GM12878 (cell line): ENCODE measurements at regions not wholly inside any gene's neighbourhood (a gene's known extent, or its start where the extent isn't known, plus 50 kb on each side); places are given as distances from the start of the nearest gene placed in this dataset.

Source experiments
- ATAC-seq: fragments of 200-7000 bp; cut with Tn5 transposase; 3 replicates; pipeline ENCODE4 v1.9.1; 2020; ENCODE audit warnings: mild to moderate bottlenecking, moderate library complexity
- BruUV-seq: library from RNA; stranded (reverse); fragments of 400-500 nt; replicated peaks from 2 replicates; lab custom pipeline; 2021; lab: Mats Ljungman, UMichigan
- CTCF ChIA-PET: fragments of 300-600 bp; sonication (Branson Sonifier 250); formaldehyde crosslinking; extraction: SDS; loops from one replicate; lab custom pipeline; 2021; ENCODE audit warnings: inconsistent platforms; lab: Yijun Ruan, JAX
- POLR2A ChIA-PET: fragments of 350-600 bp; formaldehyde crosslinking; extraction: SDS; loops from one replicate; lab custom pipeline; 2021; ENCODE audit warnings: inconsistent platforms; lab: Charles Lee
- RAD21 ChIA-PET: fragments of 300-600 bp; sonication (Branson Sonifier 250); formaldehyde crosslinking; loops from one replicate; lab custom pipeline; 2023; ENCODE audit warnings: antibody characterized with exemption; ENCODE audit not compliant: unreplicated experiment; lab: Charles Lee
- SMC1A ChIA-PET: fragments of 300-600 bp; sonication (Branson Sonifier 250); formaldehyde crosslinking; loops from one replicate; lab custom pipeline; 2023; ENCODE audit not compliant: unreplicated experiment, uncharacterized antibody; lab: Charles Lee
- DNase-seq: peaks from one replicate; pipeline ENCODE4 v3.0.0-alpha.2; 2011; ENCODE audit warnings: low read depth, low spot score
- FAIRE-seq: peaks from 3 replicates; lab custom pipeline; 2011; peaks lifted over from hg19 to GRCh38; lab: Jason Lieb, UNC
- H2AFZ ChIP-seq: 2 replicates; pipeline ENCODE4 v1.6.0; 2011; ENCODE audit warnings: low read depth, low read length, control low read depth; ENCODE audit not compliant: control insufficient read depth
- H3K27ac ChIP-seq: 2 replicates; pipeline ENCODE4 v1.5.1; 2011; ENCODE audit warnings: control low read depth; ENCODE audit not compliant: control insufficient read depth, insufficient read depth
- H3K27me3 ChIP-seq, 2 experiments: replicated peaks in 1 of 2; 2 replicates each; pipeline versions ENCODE4 v1.6.0 to v1.6.1; 2011; ENCODE audit warnings: low read length in 1 of 2; ENCODE audit not compliant: control insufficient read depth in 2 of 2, insufficient read depth in 2 of 2
- H3K36me3 ChIP-seq, 2 experiments: 2 replicates each; pipeline ENCODE4 v1.5.1; 2011; ENCODE audit warnings: low read length in 1 of 2; ENCODE audit not compliant: control insufficient read depth in 2 of 2, insufficient read depth in 2 of 2
- H3K4me1 ChIP-seq: 2 replicates; pipeline ENCODE4 v1.6.1; 2011; ENCODE audit warnings: mild to moderate bottlenecking, low read length, moderate library complexity, mixed read lengths; ENCODE audit not compliant: control insufficient read depth, insufficient read depth
- H3K4me2 ChIP-seq: 2 replicates; pipeline ENCODE4 v1.6.0; 2011; ENCODE audit warnings: control low read depth; ENCODE audit not compliant: control insufficient read depth, insufficient read depth
- H3K4me3 ChIP-seq: fragments of 200-600 bp; sonication (generic); 2 replicates; pipeline ENCODE4 v1.5.1; 2016
- H3K79me2 ChIP-seq: 2 replicates; pipeline ENCODE4 v1.6.0; 2011; ENCODE audit warnings: low read length; ENCODE audit not compliant: control insufficient read depth, insufficient read depth
- H3K9ac ChIP-seq: 2 replicates; pipeline ENCODE4 v1.8.0; 2011; ENCODE audit warnings: low read length, control low read depth, mixed read lengths; ENCODE audit not compliant: control insufficient read depth, insufficient read depth
- H3K9me3 ChIP-seq: replicated peaks from 3 replicates; pipeline ENCODE4 v1.5.1; 2011; ENCODE audit warnings: mild to moderate bottlenecking, low read length; ENCODE audit not compliant: control insufficient read depth, insufficient read depth
- H4K20me1 ChIP-seq: 2 replicates; pipeline ENCODE4 v1.6.0; 2011; ENCODE audit not compliant: control insufficient read depth, insufficient read depth
- CREM ChIP-seq: IDR thresholded peaks from 2 replicates; pipeline ENCODE4 v1.6.1; 2014; ENCODE audit warnings: antibody characterized with exemption, low read depth
- FOS ChIP-seq: IDR thresholded peaks from 3 replicates; pipeline ENCODE4 v1.6.1; 2011; ENCODE audit warnings: borderline replicate concordance; ENCODE audit not compliant: insufficient read length; ENCODE audit errors: extremely low read depth
- GABPA ChIP-seq: IDR thresholded peaks from 2 replicates; pipeline ENCODE4 v1.6.1; 2014; ENCODE audit warnings: antibody characterized with exemption, low read depth, mild to moderate bottlenecking, inconsistent platforms
- GATAD2B ChIP-seq: fragments of 450-650 bp; conservative IDR thresholded peaks from 2 replicates; pipeline ENCODE4 v1.6.1; 2017; ENCODE audit warnings: low read depth, mild to moderate bottlenecking, moderate library complexity
- IRF4 ChIP-seq: IDR thresholded peaks from 2 replicates; pipeline ENCODE4 v1.6.1; 2011; ENCODE audit warnings: low read depth, low read length
- MYC ChIP-seq: IDR thresholded peaks from 2 replicates; pipeline ENCODE4 v1.6.1; 2011; ENCODE audit warnings: mild to moderate bottlenecking, low read length, moderate library complexity, inconsistent platforms; ENCODE audit not compliant: insufficient read depth, insufficient replicate concordance, insufficient read length, severe bottlenecking
- NRF1 ChIP-seq: conservative IDR thresholded peaks from 2 replicates; pipeline ENCODE4 v1.6.1; 2011; ENCODE audit warnings: mild to moderate bottlenecking, low read depth, low read length, improper control_type of control experiment
- PAX5 ChIP-seq: IDR thresholded peaks from 2 replicates; pipeline ENCODE4 v1.6.1; 2011; ENCODE audit warnings: low read depth, low read length, borderline replicate concordance
- POLR2AphosphoS2 ChIP-seq: IDR thresholded peaks from 2 replicates; pipeline ENCODE4 v1.6.1; 2011; ENCODE audit warnings: low read depth, mild to moderate bottlenecking, low read length, improper control_type of control experiment, moderate library complexity
- RB1 ChIP-seq: fragments of 450-650 bp; formaldehyde crosslinking; IDR thresholded peaks from 2 replicates; pipeline ENCODE4 v1.6.1; 2017; ENCODE audit warnings: mild to moderate bottlenecking, borderline replicate concordance
- SMAD1 ChIP-seq: fragments of 450-650 bp; IDR thresholded peaks from 2 replicates; pipeline ENCODE4 v1.6.1; 2018; ENCODE audit warnings: mild to moderate bottlenecking, low read depth; ENCODE audit not compliant: partially characterized antibody
- SREBF1 ChIP-seq: IDR thresholded peaks from 2 replicates; pipeline ENCODE4 v1.6.1; 2012; ENCODE audit warnings: mild to moderate bottlenecking, low read length
- TCF12 ChIP-seq: IDR thresholded peaks from 2 replicates; pipeline ENCODE4 v1.6.1; 2011; ENCODE audit warnings: low read depth, mild to moderate bottlenecking, low read length
- YBX1 ChIP-seq: fragments of 450-650 bp; IDR thresholded peaks from 2 replicates; pipeline ENCODE4 v1.6.1; 2016; ENCODE audit warnings: antibody characterized with exemption
- WGBS: methylation state at CpG from one replicate; pipeline ENCODE4 v1.1.6; 2016; ENCODE audit warnings: low lambda C conversion rate; ENCODE audit not compliant: insufficient replicate concordance, insufficient coverage; ENCODE audit errors: missing lambda C conversion rate; 5-methylcytosine and 5-hydroxymethylcytosine counted together
- in situ Hi-C: fragments of 300-500 bp; cut with MboI; formaldehyde crosslinking; loops from 9 replicates; pipeline ENCODE4 v1.14.3; 2018; ENCODE audit warnings: mixed read lengths
- intact Hi-C: fragments of 100-400 bp; cut with micrococcal nuclease; formaldehyde crosslinking; loops from one replicate; pipeline ENCODE4 v1.14.2; 2022; ENCODE audit not compliant: unreplicated experiment

DNA sequence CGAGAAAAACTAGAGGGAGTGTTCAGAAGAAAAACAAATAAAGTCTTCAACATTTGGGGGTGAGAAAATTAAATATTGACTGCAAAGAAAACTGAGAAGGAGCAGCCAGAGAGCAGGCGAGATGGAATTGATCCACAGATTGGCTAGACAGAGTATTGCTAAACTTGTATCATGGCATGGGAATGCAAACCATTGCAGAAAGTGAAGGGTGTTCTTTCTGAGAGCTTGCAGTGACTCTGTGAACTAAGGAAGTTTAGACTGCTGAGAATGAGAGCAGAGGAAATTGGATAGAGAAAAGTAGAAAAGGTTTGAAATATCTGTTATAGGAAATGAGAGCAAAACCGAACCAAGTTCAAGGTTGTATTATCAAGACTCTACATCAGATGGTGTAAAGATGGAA lies 191.5 kb downstream of the HS3ST3A1 start (continued):
- TF ChIP-seq MYC, result no peak
- no peak for TF ChIP-seq RB1
- TF ChIP-seq FOS, result no peak
- no peak for TF ChIP-seq GATAD2B
- no peak for TF ChIP-seq POLR2AphosphoS2
- no peak for TF ChIP-seq GABPA
- TF ChIP-seq PAX5, result no peak
- no peak for TF ChIP-seq SREBF1

DNA sequence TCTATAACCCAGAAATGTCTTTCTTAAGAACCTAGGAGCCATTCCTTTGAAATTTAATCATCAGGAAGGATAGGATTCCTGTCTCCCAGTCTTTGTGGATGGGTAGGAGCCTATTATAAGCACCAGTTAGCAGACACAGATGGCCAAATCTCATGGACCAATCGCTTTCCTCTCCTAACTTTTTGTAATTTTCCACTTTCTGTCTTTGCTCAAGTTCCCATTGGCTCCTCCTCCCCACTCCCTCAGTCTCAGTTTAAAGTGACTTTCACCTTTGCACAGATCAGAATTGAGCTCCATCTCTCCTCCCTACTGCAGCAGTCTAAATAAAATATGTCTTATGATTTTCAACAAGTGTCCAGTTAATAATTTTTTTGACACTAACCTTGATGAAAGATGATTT lies 192.3 kb downstream of the HS3ST3A1 start:
- Histone ChIP-seq H3K4me1 (no peaks in the 10 kb centered on the region), H3K79me2 (no peaks in the 10 kb centered on the region), H3K4me3 (no peak overlapping the region), H3K27me3 (no peaks in the 10 kb centered on the region), H4K20me1 (no peaks in the 10 kb centered on the region), H3K36me3 (no peaks in the 10 kb centered on the region), H3K9ac (no peak overlapping the region), H3K9me3 (no peaks in the 10 kb centered on the region; the same call in 2 of the 3 replicates), H3K27ac (no peak overlapping the region), H2AFZ (no peak overlapping the region)
- in situ Hi-C loops, result no loop called here
- FAIRE-seq (no peak), ATAC-seq (no peak), DNase-seq (no peak)
- ChIA-PET POLR2A (no interaction called here), SMC1A (interaction anchor here (1.2 kb wide), 1 partner anchor 12 kb away, joined by 3 read pairs; no protein-coding TSS in a partner anchor)
- no TSS peak for BruUV-seq
- TF ChIP-seq TCF12, result no peak
- TF ChIP-seq NRF1, result no peak
- TF ChIP-seq IRF4, result no peak
- no peak for TF ChIP-seq CREM
- TF ChIP-seq SMAD1, result no peak
- TF ChIP-seq YBX1, result no peak
- TF ChIP-seq, all 136 proteins: peak for 0
- intact Hi-C loops, result no loop called here
- RAD21 ChIA-PET, result no interaction called here
- H3K4me2 ChIP-seq, result no peak overlapping the region
- 0% methylated on average over 1 of the region's 1 CpG for WGBS
- CTCF ChIA-PET, result interaction anchor here (0.6 kb wide), 1 partner anchor 802 kb away, joined by 3 read pairs; no protein-coding TSS in a partner anchor
